ENCODE measurements at regions not wholly inside any gene's neighbourhood (a gene's known extent, or its start where the extent isn't known, plus 50 kb on each side); places are given as distances from the start of the nearest gene placed in this dataset.
"Not testable (repeated sequence)": the region's sequence is repeated elsewhere in the genome, so short reads cannot be mapped to it uniquely, and the experiment has no call there.

DNA sequence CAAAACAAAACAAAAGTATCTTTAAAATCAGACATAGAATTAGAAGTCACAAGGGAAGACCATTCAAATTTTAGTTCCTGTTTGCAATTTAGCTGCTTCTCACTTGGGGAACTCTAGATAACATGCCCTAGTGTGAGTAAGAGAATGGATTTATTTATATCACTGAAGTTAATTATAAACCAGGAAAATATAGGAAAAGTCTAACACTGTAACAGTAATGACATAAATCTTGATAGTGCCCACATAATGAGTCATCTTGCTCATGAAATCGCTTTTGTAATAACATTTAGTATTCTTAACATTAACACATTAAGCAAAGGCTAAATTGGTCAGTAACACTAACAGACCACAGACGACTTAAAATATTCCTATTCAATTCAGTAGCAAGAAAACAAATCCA lies 710.7 kb downstream of the STPG2 start:
- intact Hi-C loops (cut with DNase I), result no loop called here
- Histone ChIP-seq H3K27ac (no peak overlapping the region), H3K4me3 (no peak overlapping the region), H3K9ac (ENCODE audit: low read depth in 2 of 2, low read length in 2 of 2) (no peak overlapping the region), H3K36me3 (no peaks in the 10 kb centered on the region), H3K27me3 (no peaks in the 10 kb centered on the region), H3K4me1 (no peaks in the 10 kb centered on the region), H3K9me3 (no peaks in the 10 kb centered on the region)
- TF ChIP-seq, protein P1, sequence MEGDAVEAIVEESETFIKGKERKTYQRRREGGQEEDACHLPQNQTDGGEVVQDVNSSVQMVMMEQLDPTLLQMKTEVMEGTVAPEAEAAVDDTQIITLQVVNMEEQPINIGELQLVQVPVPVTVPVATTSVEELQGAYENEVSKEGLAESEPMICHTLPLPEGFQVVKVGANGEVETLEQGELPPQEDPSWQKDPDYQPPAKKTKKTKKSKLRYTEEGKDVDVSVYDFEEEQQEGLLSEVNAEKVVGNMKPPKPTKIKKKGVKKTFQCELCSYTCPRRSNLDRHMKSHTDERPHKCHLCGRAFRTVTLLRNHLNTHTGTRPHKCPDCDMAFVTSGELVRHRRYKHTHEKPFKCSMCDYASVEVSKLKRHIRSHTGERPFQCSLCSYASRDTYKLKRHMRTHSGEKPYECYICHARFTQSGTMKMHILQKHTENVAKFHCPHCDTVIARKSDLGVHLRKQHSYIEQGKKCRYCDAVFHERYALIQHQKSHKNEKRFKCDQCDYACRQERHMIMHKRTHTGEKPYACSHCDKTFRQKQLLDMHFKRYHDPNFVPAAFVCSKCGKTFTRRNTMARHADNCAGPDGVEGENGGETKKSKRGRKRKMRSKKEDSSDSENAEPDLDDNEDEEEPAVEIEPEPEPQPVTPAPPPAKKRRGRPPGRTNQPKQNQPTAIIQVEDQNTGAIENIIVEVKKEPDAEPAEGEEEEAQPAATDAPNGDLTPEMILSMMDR (IDR thresholded peaks at IDR 0.05), result no peak
- DNase-seq, result no peak

DNA sequence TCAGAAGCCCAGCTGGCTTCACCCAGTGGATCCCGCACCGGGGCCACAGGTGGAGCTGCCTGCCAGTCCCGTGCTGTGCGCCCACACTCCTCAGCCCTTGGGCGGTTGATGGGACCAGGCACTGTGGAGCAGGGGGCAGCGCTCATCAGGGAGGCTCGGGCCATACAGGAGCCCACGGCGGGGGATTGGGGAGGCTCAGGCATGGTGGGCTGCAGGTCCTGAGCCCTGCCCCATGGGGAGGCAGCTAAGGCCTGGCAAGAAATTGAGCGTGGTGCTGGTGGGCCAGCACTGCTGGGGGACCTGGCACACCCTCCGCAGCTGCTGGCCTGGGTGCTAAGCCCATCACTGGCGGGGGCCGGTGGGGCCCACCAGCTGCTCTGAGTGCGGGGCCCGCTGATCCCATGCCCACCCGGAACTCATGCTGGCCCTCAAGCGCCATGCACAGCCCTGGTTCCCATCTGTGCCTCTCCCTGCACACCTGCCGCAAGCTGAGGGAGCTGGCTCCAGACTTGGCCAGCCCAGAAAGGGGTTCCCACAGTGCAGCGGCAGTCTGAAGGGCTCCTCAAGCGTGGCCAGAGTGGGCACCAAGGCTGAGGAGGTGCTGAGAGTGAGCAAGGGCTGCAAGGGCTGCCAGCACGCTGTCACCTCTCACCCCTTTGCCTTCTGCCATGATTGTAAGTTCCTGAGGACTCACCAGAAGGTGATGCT lies 705.1 kb downstream of the STPG2 start:
- H3K36me3 ChIP-seq; H3K27ac ChIP-seq; H3K27me3 ChIP-seq; H3K4me1 ChIP-seq; DNase-seq; H3K9ac ChIP-seq (ENCODE audit: low read depth in 2 of 2, low read length in 2 of 2); H3K9me3 ChIP-seq; H3K4me3 ChIP-seq; intact Hi-C loops (cut with DNase I): not testable (repeated sequence)

- Histone ChIP-seq H3K27ac (no peak overlapping the region), H3K9ac (ENCODE audit: low read depth in 2 of 2, low read length in 2 of 2) (no peak overlapping the region), H3K4me1 (no peaks in the 10 kb centered on the region), H3K36me3 (no peaks in the 10 kb centered on the region), H3K4me3 (no peak overlapping the region), H3K27me3 (no peaks in the 10 kb centered on the region), H3K9me3 (no peaks in the 10 kb centered on the region)
- intact Hi-C loops (cut with DNase I), result no loop called here
- DNase-seq, result no peak
- TF ChIP-seq, protein P1 (IDR thresholded peaks at IDR 0.05), result no peak
Observed at GRCh38 chr4:97453186-97453585, 690.1 kb downstream of the STPG2 start.

GRCh38 chr4:97457253-97457652 lies 686.0 kb downstream of the STPG2 start:
- Histone ChIP-seq H3K4me3 (no peak overlapping the region), H3K9me3 (no peaks in the 10 kb centered on the region), H3K9ac (ENCODE audit: low read depth in 2 of 2, low read length in 2 of 2) (no peak overlapping the region), H3K4me1 (no peaks in the 10 kb centered on the region), H3K36me3 (no peaks in the 10 kb centered on the region), H3K27ac (no peak overlapping the region), H3K27me3 (no peaks in the 10 kb centered on the region)
- intact Hi-C loops (cut with DNase I), result no loop called here
- no peak for DNase-seq
- TF ChIP-seq, protein P1 (IDR thresholded peaks at IDR 0.05), result no peak

GRCh38 chr4:97468272-97468671 lies 675.0 kb downstream of the STPG2 start:
- Histone ChIP-seq H3K27me3 (no peaks in the 10 kb centered on the region), H3K9me3 (no peaks in the 10 kb centered on the region), H3K36me3 (no peaks in the 10 kb centered on the region), H3K9ac (ENCODE audit: low read depth in 2 of 2, low read length in 2 of 2) (no peak overlapping the region), H3K27ac (no peak overlapping the region), H3K4me3 (no peak overlapping the region), H3K4me1 (no peaks in the 10 kb centered on the region)
- TF ChIP-seq, protein P1 (IDR thresholded peaks at IDR 0.05), result no peak
- intact Hi-C loops (cut with DNase I), result no loop called here
- DNase-seq, result no peak

DNA sequence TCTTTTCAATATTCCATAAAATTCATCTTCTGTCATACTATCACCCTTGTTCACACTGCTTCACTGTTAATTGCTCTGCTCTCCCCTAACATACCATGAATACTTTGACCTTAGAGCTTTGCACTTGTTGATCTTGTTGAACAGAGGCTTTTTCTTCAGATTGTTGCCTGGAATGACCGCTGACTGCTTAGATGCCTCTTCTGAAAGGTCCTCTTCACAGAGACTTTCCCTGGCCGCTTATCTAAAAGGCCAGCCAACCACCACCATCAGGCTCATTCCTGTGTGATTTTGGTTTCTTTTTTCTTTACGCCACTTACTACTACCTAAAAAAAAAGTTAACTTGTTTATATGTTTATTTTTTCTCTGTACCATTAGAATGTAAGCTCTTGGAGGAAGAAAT lies 667.7 kb downstream of the STPG2 start:
- H3K4me1 ChIP-seq, result no peaks in the 10 kb centered on the region
- no peak overlapping the region for H3K4me3 ChIP-seq
- no peaks in the 10 kb centered on the region for H3K27me3 ChIP-seq
- no peaks in the 10 kb centered on the region for H3K9me3 ChIP-seq
- DNase-seq, result no peak
- no peaks in the 10 kb centered on the region for H3K36me3 ChIP-seq
- no peak overlapping the region for H3K9ac ChIP-seq (ENCODE audit: low read depth in 2 of 2, low read length in 2 of 2)
- TF ChIP-seq, protein P1 (IDR thresholded peaks at IDR 0.05), result no peak
- intact Hi-C loops (cut with DNase I), result no loop called here
- H3K27ac ChIP-seq, result no peak overlapping the region
